H9 (cell line): ENCODE measurements at regions not wholly inside any gene's neighbourhood (a gene's known extent, or its start where the extent isn't known, plus 50 kb on each side); places are given as distances from the start of the nearest gene placed in this dataset.

ENCODE experiments used
- DNase-seq: peaks from one replicate; pipeline ENCODE4 v3.0.0-alpha.2; 2017
- H2AFZ ChIP-seq: one replicate; pipeline ENCODE4 v1.6.1; 2013; ENCODE audit warnings: mild to moderate bottlenecking, low read length, control low read depth, moderate library complexity
- H2AK5ac ChIP-seq: 2 replicates; pipeline ENCODE4 v1.6.1; 2013; ENCODE audit warnings: low read length, control low read depth, mixed read lengths; ENCODE audit not compliant: insufficient read length
- H2BK120ac ChIP-seq: one replicate; pipeline ENCODE4 v1.6.1; 2013; ENCODE audit warnings: low read depth, mild to moderate bottlenecking, low read length, control low read depth, inconsistent platforms; ENCODE audit not compliant: poor library complexity, severe bottlenecking
- H2BK12ac ChIP-seq: 2 replicates; pipeline ENCODE4 v1.6.1; 2013; ENCODE audit warnings: low read length, control low read depth, mixed read lengths, low read depth; ENCODE audit not compliant: insufficient read length
- H2BK15ac ChIP-seq: 2 replicates; pipeline ENCODE4 v1.6.1; 2013; ENCODE audit warnings: low read depth, low read length, control low read depth
- H2BK20ac ChIP-seq: one replicate; pipeline ENCODE4 v1.6.1; 2013; ENCODE audit warnings: low read depth, mild to moderate bottlenecking, low read length, control low read depth, inconsistent platforms; ENCODE audit not compliant: poor library complexity, severe bottlenecking
- H2BK5ac ChIP-seq: 2 replicates; pipeline ENCODE4 v1.6.1; 2013; ENCODE audit warnings: low read length, control low read depth, mixed read lengths; ENCODE audit not compliant: insufficient read length
- H3K14ac ChIP-seq: 2 replicates; pipeline ENCODE4 v1.6.1; 2013; ENCODE audit warnings: low read length, control low read depth; ENCODE audit not compliant: insufficient read depth
- H3K18ac ChIP-seq: 2 replicates; pipeline ENCODE4 v1.6.1; 2013; ENCODE audit warnings: low read depth, mild to moderate bottlenecking, mixed read lengths, low read length, control low read depth; ENCODE audit not compliant: insufficient read length
- H3K23ac ChIP-seq: 2 replicates; pipeline ENCODE4 v1.6.1; 2013; ENCODE audit warnings: low read length, control low read depth, mixed read lengths, low read depth; ENCODE audit not compliant: insufficient read length
- H3K23me2 ChIP-seq: 2 replicates; pipeline ENCODE4 v1.6.1; 2013; ENCODE audit warnings: low read depth, mild to moderate bottlenecking, mixed read lengths, low read length, control low read depth; ENCODE audit not compliant: insufficient read length, poor library complexity, severe bottlenecking
- H3K27ac ChIP-seq: 2 replicates; pipeline ENCODE4 v1.5.1; 2013; ENCODE audit warnings: low read length, control low read depth, mixed read lengths, low read depth; ENCODE audit not compliant: insufficient read length
- H3K27me3 ChIP-seq: 2 replicates; pipeline ENCODE4 v1.6.1; 2013; ENCODE audit warnings: low read length, control low read depth, inconsistent platforms; ENCODE audit not compliant: insufficient read depth
- H3K4ac ChIP-seq: 2 replicates; pipeline ENCODE4 v1.6.1; 2013; ENCODE audit warnings: low read depth, mild to moderate bottlenecking, control low read depth, inconsistent platforms, low read length, moderate library complexity
- H3K4me1 ChIP-seq: 2 replicates; pipeline ENCODE4 v1.6.1; 2013; ENCODE audit warnings: low read length, control low read depth, inconsistent platforms; ENCODE audit not compliant: insufficient read depth
- H3K4me2 ChIP-seq: 2 replicates; pipeline ENCODE4 v1.6.1; 2013; ENCODE audit warnings: low read length, control low read depth, mixed read lengths; ENCODE audit not compliant: insufficient read length, insufficient read depth
- H3K56ac ChIP-seq: 2 replicates; pipeline ENCODE4 v1.6.1; 2013; ENCODE audit warnings: low read depth, mild to moderate bottlenecking, mixed read lengths, low read length, control low read depth; ENCODE audit not compliant: insufficient read length
- H3K79me1 ChIP-seq: 2 replicates; pipeline ENCODE4 v1.6.1; 2013; ENCODE audit warnings: low read depth, mild to moderate bottlenecking, moderate library complexity, low read length, control low read depth, inconsistent platforms; ENCODE audit not compliant: insufficient read depth, poor library complexity, severe bottlenecking
- H3K79me2 ChIP-seq: 2 replicates; pipeline ENCODE4 v1.6.1; 2013; ENCODE audit warnings: low read length, control low read depth, inconsistent platforms; ENCODE audit not compliant: insufficient read depth
- H3K9ac ChIP-seq: 2 replicates; pipeline ENCODE4 v1.6.1; 2013; ENCODE audit warnings: low read length, control low read depth, mixed read lengths; ENCODE audit not compliant: insufficient read length; ENCODE audit errors: extremely low read depth
- H3K9me3 ChIP-seq: one replicate; pipeline ENCODE4 v1.6.1; 2013; ENCODE audit warnings: low read depth, low read length, inconsistent platforms; ENCODE audit not compliant: control insufficient read depth
- H3T11ph ChIP-seq: one replicate; pipeline ENCODE4 v1.6.1; 2013; ENCODE audit warnings: mild to moderate bottlenecking, low read length, control low read depth, inconsistent platforms
- H4K20me1 ChIP-seq: one replicate; pipeline ENCODE4 v1.6.1; 2013; ENCODE audit not compliant: control insufficient read depth, insufficient read length, insufficient read depth
- H4K5ac ChIP-seq: 2 replicates; pipeline ENCODE4 v1.6.1; 2013; ENCODE audit warnings: low read depth, mild to moderate bottlenecking, mixed read lengths, low read length, control low read depth; ENCODE audit not compliant: insufficient read length
- H4K8ac ChIP-seq: replicated peaks from 2 replicates; pipeline ENCODE4 v1.6.1; 2013; ENCODE audit warnings: low read length, control low read depth, mixed read lengths, low read depth; ENCODE audit not compliant: insufficient read length
- H4K91ac ChIP-seq: 2 replicates; pipeline ENCODE4 v1.6.1; 2013; ENCODE audit warnings: low read depth, mild to moderate bottlenecking, moderate library complexity, mixed read lengths, low read length, control low read depth; ENCODE audit not compliant: insufficient read length
- H3K27ac Mint-ChIP-seq, 3 experiments: 2 replicates in 2 of 3; 3 replicates in 1 of 3; pipeline ENCODE4 v1.8.0; 2020 to 2021; ENCODE audit warnings: mixed read lengths in 3 of 3, mild to moderate bottlenecking in 1 of 3, moderate library complexity in 1 of 3
- H3K27me3 Mint-ChIP-seq: 2 replicates; pipeline ENCODE4 v1.8.0; 2021; ENCODE audit warnings: low read depth, mild to moderate bottlenecking, moderate library complexity, mixed read lengths
- H3K36me3 Mint-ChIP-seq, 3 experiments: 2 replicates in 2 of 3; 3 replicates in 1 of 3; pipeline ENCODE4 v1.8.0; 2020 to 2021; ENCODE audit warnings: low read depth in 3 of 3, mixed read lengths in 3 of 3; ENCODE audit not compliant: insufficient read depth in 1 of 3
- H3K4me1 Mint-ChIP-seq, 2 experiments: 2 replicates each; pipeline ENCODE4 v1.8.0; 2020; ENCODE audit warnings: mixed read lengths in 2 of 2
- H3K4me3 Mint-ChIP-seq, 2 experiments: 2 replicates in 1 of 2; 3 replicates in 1 of 2; pipeline ENCODE4 v1.8.0; 2020 to 2021; ENCODE audit warnings: mild to moderate bottlenecking in 2 of 2, mixed read lengths in 2 of 2, moderate library complexity in 1 of 2
- H3K9me3 Mint-ChIP-seq, 2 experiments: 2 replicates in 1 of 2; 3 replicates in 1 of 2; pipeline ENCODE4 v1.8.0; 2020; ENCODE audit warnings: mild to moderate bottlenecking in 2 of 2, mixed read lengths in 2 of 2, moderate library complexity in 1 of 2
- TF ChIP-seq, protein P1 (sequence below): fragments of 200-600 bp; sonication (generic); conservative IDR thresholded peaks from 3 replicates; pipeline ENCODE4 v1.8.0; 2021; ENCODE audit warnings: antibody characterized with exemption, mild to moderate bottlenecking

DNA sequence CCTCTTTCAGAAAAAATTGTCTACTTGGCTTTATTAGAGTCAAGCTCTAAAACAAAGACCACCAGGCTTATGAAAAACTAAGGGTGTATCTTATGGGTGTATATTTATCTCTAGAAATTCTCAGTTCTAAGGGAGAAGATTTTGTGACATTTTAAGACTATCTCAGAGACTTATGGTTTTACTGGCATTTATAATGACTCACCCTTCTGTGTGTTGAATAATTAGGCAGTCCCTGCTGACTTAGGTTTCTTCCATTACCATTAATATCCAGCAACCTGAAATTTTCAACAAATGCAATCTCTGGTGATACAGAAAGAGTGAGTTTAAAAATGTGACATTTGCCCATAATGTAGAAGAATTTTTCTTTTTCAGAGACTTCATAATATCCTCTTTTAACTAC is 1015.0 kb upstream of the AGA start:
- Histone ChIP-seq H2AFZ (no peak overlapping the region), H2AK5ac (no peak overlapping the region), H2BK5ac (no peak overlapping the region), H2BK20ac (no peak overlapping the region), H3K23ac (no peak overlapping the region), H3K9me3 (no peaks in the 10 kb centered on the region), H4K8ac (no peak overlapping the region), H4K91ac (no peak overlapping the region), H3K56ac (no peak overlapping the region), H2BK12ac (no peak overlapping the region), H3T11ph (no peak overlapping the region), H2BK120ac (no peak overlapping the region), H2BK15ac (no peak overlapping the region), H3K9ac (no peak overlapping the region), H3K18ac (no peak overlapping the region), H3K4me2 (no peak overlapping the region), H3K79me1 (no peaks in the 10 kb centered on the region), H3K4me1 (no peaks in the 10 kb centered on the region), H4K5ac (no peak overlapping the region), H3K27ac (no peak overlapping the region), H3K23me2 (no peaks in the 10 kb centered on the region), H3K4ac (no peak overlapping the region), H3K27me3 (no peaks in the 10 kb centered on the region), H3K14ac (no peak overlapping the region), H3K79me2 (no peaks in the 10 kb centered on the region), H4K20me1 (no peaks in the 10 kb centered on the region)
- TF ChIP-seq, protein P1, sequence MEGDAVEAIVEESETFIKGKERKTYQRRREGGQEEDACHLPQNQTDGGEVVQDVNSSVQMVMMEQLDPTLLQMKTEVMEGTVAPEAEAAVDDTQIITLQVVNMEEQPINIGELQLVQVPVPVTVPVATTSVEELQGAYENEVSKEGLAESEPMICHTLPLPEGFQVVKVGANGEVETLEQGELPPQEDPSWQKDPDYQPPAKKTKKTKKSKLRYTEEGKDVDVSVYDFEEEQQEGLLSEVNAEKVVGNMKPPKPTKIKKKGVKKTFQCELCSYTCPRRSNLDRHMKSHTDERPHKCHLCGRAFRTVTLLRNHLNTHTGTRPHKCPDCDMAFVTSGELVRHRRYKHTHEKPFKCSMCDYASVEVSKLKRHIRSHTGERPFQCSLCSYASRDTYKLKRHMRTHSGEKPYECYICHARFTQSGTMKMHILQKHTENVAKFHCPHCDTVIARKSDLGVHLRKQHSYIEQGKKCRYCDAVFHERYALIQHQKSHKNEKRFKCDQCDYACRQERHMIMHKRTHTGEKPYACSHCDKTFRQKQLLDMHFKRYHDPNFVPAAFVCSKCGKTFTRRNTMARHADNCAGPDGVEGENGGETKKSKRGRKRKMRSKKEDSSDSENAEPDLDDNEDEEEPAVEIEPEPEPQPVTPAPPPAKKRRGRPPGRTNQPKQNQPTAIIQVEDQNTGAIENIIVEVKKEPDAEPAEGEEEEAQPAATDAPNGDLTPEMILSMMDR, result no peak
- no peaks in the 10 kb centered on the region for H3K4me1 Mint-ChIP-seq
- no peak for DNase-seq
- H3K36me3 Mint-ChIP-seq, result no peaks in the 10 kb centered on the region; a peak in 1 of 7 replicates
- no peaks in the 10 kb centered on the region for H3K27me3 Mint-ChIP-seq
- H3K9me3 Mint-ChIP-seq, result peaks cover 0 to under 1% of the 10 kb centered on the region in 2 experiments; a peak in 2 of 5 replicates
- H3K4me3 Mint-ChIP-seq, result no peak overlapping the region
- no peak overlapping the region for H3K27ac Mint-ChIP-seq
